ENCODE measurements at regions not wholly inside any gene's neighbourhood (a gene's known extent, or its start where the extent isn't known, plus 50 kb on each side); places are given as distances from the start of the nearest gene placed in this dataset.

DNA sequence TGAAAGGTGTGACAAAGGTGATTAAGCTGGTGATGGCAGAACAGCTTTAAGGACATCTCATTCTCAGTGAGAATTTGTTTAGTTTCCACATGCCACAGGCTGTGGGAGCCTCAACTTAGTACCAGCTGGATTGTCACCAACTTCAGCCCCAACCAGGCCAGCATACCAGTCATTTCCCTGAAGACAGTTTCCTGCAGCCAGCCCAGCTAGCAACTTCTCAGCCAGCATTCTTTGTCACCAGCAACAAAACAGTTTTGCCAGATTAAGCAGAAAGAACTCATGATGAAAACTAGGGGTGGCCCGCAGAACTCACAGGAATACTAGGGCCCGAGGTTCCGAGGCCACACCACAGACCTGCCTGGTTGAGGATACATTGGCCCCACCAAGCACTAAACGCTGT lies 68.8 kb upstream of the UNC5B start:
- DNase-seq (ENCODE audit: low read depth, low spot score): no peak

DNA sequence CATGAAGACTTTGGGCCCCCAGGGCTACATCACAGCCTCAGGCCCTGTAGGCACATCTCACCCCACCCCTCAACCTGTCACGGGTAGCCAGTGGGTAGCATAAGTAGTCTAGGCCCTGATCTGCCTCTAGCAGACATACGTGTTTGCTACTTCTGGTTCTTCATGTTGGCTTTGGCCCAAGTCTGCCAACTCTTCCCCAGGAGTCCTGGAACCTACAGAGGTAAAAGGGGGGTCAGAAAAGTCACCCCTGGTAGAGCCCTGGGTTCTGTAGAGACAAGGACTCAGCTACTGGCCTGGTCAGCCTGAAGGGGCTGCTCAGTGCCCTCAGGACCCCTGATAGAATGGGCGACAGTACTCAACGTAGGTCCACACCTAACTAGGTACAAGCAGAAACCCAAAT lies 67.5 kb upstream of the UNC5B start:
- DNase-seq (ENCODE audit: low read depth, low spot score): no peak

DNA sequence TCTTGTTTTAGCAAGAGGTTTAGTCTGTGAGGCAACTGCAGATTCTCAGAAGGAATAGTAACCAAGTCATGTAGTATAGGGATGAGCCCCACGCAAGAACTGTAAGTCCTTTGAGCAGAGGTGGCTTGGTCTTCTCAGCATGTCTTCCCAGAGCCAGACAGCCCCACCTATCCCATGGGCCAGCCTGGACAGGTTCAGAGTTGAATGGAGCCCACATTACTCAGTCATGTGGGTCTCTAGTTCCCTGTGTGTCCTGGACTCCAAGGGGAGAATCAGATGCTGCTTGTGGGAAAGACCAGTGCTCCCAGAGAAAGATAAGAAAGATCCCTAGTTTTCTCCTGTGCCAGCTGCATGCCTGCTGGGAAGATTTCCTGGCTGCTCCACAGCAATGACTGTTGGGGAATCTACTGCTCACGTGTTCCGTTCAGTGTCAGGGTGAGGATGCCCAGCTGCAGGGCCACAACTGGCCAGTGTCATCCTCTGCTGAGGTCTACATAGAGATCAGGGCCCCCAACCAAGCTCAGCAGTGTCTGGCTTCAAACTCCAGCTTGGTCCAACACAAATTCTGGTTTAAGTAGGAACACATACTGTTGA lies 66.9 kb upstream of the UNC5B start:
- no peak for DNase-seq (ENCODE audit: low read depth, low spot score)

DNA sequence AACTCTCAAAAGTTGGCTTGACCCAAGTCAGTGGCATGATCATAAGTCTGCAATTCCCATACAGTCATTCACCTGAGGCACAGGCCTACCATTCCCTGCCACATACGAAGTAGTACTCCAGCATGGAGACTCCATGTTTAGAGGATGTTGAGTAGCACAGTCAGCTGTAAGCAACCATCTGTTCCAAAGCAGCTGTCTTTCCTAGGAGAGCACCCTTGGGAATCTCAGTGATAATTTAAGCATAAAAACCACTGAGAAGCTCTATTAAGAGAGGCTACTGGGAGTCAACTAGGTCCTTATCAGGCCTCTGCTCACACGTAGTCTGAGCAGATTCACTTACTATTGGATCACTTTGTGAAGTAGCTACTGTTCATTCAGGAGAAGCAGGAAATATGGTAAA lies 61.6 kb upstream of the UNC5B start:
- no peak for DNase-seq (ENCODE audit: low read depth, low spot score)

DNA sequence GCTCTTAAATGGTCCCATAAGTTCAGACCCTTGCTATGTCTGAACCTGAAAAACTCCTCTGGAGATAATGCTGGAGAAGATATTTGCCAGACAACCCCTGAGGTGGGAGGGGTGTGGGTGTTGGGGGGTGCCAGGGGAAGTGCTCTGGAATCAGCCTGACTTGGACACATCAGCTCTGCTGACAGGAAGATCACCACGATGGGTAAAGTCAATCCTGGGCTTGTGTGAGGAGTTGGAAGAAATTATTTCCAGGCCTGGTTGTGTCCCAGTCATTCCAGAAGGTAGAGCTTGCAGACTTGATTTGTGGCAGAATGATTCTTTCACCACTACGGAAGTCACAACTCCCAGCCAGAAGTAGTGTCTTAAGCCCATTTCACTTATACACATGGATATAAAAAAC lies 60.3 kb upstream of the UNC5B start:
- DNase-seq (ENCODE audit: low read depth, low spot score): no peak

DNA sequence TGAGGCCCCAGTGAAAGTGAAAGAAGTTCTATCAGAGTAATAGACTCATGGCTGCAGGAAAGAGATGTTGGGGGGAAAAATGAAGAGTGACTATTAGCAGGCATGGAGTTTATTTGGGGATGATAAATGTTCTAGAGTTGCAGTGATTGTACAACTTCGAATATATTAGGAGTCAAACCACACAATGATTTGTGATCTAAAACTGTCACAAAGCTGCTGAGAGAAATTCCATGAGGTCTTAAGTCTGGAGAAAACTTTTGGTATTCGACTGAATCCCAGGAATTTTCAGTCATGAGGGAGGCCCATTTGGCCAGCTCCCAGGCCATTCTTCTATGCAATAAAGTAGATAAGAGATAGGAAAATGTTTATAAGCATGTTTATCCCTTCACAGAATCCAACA lies 55.9 kb upstream of the UNC5B start:
- no peak for DNase-seq (ENCODE audit: low read depth, low spot score)

DNA sequence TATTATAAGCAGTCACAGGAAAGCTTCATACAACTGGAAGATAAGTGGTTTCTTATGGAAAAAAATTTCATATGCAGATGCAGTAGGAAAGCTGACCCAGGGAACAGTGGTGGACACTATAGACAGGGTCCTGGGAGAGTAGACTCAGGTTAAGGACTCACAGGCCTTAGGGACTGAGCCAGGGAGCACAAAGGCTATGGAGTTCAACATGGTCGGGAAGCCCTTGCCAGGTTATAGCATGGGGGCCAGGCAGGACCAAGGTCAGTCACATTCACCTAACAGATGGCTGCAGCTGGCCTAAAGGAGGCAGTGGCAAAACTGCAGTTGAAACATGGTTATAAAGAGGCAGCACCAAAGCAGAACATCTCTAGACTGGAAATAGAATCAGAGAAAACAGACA lies 54.9 kb upstream of the UNC5B start:
- DNase-seq (ENCODE audit: low read depth, low spot score): no peak

DNA sequence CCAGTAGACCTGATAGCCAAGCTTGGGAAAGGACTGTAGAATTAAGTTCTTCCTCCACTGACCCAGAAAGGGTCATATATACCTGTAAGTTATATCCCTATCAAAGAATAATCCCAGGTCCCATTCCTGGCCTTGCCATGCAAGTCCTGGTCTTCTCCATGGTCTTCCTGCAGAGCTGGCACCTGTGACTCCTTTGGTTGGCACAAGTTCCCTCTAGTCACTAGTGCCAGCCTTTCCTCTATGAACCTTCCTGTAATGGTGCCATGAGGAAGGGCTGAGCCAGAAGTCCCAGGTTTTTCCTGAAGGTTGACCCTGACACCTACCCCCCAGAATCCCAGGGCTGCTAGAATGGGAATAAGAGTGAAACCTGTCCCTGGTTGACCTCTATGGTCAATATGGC lies 54.1 kb upstream of the UNC5B start:
- DNase-seq (ENCODE audit: low read depth, low spot score): no peak

DNA sequence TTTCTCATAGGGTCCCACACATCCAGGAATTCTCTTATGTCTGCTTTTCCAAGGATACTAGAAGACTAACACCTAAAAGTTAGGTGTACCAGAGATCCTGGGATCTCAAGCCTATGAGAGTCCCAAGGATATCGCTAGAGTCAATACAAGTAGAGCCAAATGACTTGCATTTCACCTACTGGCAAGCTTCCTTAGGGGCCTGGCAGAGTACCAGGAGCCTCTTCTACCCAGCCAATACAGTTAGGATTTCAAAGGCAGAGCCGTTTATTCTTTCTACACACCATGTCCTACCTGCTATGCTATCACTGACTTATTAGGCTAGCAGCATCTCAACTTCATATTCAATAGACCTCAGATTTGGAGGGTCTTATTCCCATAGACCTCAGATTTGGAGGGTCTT lies 53.5 kb upstream of the UNC5B start:
- no peak for DNase-seq (ENCODE audit: low read depth, low spot score)

DNA sequence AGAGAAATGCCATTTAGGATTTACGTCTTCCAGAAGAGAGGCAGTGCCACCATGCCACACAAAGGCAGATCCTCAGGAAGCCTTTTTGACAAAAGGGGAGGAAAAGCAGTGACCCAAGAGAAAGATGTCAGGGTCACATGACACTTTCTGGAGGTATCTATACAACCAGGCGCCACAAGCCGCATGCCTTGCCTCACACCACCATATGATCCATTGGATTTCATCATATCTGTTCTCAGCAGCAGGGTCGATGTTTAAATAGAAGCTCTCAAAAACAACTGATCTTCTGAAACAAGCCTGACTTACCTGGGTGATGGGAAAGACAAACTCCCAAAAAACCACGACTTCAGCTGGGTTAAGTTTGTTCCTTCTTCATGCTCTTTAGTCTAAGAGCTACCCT lies 52.5 kb upstream of the UNC5B start:
- no peak for DNase-seq (ENCODE audit: low read depth, low spot score)

DNA sequence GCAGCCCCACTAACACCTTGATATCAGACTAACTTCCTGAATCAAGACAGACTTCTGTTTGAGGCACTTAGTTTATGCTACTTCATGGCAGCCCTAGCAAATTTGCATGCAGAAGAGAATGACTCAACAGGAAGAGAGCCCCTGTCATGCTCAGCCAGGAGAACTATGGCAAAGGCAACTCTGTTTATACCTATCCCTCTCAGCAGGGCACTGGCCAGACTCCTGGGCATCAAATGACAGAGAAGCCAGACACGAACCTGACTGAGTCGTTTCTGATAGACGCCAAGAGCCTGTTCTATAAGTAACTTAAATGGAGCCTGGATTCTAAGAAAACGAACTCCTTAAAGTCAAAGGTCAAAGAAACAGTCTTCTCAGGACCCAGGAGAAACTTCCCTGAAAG lies 50.9 kb upstream of the UNC5B start:
- DNase-seq (ENCODE audit: low read depth, low spot score): no peak
